ENCODE measurements at regions not wholly inside any gene's neighbourhood (a gene's known extent, or its start where the extent isn't known, plus 50 kb on each side); places are given as distances from the start of the nearest gene placed in this dataset.
"Not testable (repeated sequence)": the region's sequence is repeated elsewhere in the genome, so short reads cannot be mapped to it uniquely, and the experiment has no call there.

DNA sequence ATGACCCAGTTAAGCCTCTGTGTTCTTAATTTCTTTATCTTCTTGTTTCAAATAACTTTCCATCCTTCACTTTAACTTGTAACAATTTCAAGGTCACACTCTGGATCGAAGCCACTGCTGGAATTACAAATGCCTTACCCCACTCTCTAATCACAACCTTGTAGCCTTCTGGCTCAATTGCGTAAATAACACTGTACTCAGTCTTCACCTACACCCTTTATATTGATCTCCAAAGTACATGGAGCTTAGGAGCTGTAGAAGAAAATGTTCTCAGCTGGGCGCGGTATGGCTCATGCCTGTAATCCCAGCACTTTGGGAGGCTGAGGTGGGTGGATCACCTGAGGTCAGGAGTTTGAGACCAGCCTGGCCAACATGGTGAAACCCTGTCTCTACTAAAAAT lies 164.3 kb upstream of the NPSR1 start:
- no peak for DNase-seq

DNA sequence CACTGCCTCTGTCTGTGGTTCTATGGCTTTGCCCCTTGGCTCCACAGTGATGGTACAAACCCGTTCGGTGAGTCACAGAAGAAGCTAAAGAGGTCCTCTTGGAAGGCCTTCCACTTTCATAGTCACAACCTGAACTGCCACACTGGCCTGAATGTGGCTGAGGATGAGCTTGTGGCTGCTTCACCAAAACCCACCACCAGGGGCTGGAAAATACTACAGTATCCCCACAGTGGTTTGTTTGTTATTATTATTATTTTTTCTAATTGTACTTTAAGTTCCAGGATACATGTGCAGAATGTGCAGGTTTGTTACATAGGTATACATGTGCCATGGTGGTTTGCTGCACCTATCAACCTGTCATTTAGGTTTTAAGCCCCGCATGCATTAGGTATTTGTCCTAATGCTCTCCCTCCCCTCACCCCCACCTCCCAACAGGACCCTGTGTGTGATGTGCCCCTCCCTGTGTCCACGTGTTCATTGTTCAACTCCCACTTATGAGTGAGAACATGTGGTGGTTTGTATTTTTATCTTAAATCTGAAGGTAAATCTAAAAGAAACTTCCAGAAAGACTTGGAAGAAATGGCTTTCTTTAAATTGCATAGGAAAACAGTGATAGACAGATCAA lies 160.8 kb upstream of the NPSR1 start:
- DNase-seq: no peak

GRCh38 chr7:34501156-34501555 lies 156.9 kb upstream of the NPSR1 start:
- no peak for DNase-seq

- no peak for DNase-seq
These were observed 150.8 kb upstream of the NPSR1 start for GRCh38 chr7:34507191-34507590.

GRCh38 chr7:34523226-34523918 lies 134.6 kb upstream of the NPSR1 start:
- DNase-seq: no peak

DNA sequence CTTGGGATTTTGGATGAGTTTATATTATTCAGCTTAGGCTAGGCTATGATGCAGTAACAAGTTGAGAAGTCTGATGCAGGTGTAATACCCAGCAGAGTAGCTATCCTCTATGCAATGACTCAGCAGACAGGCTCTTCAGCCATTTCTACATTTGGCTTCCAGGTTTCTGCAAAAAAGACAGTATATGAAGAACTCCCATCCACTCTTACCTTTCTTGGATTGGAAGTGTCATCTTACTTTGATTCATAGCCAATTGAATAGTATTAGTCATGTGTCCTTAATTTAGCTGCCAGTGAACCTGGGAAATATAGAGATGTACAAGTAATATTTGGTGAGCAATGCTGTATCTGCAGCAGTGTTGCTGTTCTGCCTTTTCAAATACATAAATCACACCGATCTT lies 127.8 kb upstream of the NPSR1 start:
- no peak for DNase-seq

GRCh38 chr7:34539003-34539402 lies 119.0 kb upstream of the NPSR1 start:
- no peak for DNase-seq

DNA sequence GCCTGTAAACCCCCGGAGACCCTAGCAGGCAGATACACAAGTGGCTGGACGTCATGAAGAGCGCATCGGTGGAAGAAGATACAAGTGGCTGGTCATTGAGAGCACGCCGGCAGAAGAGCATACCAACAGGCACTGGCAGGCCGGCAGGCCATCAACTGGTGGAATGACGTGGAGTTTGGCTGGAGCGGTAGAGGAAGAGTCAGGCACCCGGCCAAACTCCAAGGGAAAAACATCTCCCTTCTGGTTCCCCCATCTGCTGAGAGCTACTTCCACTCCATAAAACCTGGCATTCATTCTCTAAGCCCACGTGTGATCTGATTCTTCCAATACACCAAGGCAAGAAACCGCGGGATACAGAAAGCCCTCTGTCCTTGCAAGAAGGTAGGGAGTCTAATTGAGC lies 113.4 kb upstream of the NPSR1 start:
- DNase-seq: no peak

- no peak for DNase-seq
These were observed 107.0 kb upstream of the NPSR1 start for GRCh38 chr7:34550996-34551395.

GRCh38 chr7:34552502-34552901 lies 105.5 kb upstream of the NPSR1 start:
- no peak for DNase-seq

GRCh38 chr7:34558022-34558421 lies 100.0 kb upstream of the NPSR1 start:
- no peak for DNase-seq

DNA sequence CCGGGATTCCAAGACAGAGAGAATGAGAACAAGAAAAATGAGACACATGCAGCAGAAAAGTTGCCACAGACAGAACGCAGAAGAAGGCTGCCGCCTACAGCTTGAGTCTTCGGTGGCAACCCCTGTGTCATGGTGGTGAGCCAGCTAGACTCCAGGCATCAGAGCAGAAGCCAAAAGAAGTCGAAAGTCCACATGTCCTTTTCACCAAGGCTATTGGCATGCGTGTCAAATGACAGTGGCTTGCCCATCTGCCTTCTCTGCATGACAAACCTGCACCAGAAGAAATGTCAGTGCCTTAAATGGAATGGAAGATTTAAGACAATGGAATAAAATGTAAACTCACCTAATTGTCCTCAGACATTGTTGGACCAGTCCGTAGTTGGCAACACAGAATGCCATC lies 93.9 kb upstream of the NPSR1 start:
- DNase-seq: no peak

GRCh38 chr7:34567906-34568305 lies 90.1 kb upstream of the NPSR1 start:
- no peak for DNase-seq

- DNase-seq: no peak
These were observed 87.9 kb upstream of the NPSR1 start for GRCh38 chr7:34569975-34570699.

DNA sequence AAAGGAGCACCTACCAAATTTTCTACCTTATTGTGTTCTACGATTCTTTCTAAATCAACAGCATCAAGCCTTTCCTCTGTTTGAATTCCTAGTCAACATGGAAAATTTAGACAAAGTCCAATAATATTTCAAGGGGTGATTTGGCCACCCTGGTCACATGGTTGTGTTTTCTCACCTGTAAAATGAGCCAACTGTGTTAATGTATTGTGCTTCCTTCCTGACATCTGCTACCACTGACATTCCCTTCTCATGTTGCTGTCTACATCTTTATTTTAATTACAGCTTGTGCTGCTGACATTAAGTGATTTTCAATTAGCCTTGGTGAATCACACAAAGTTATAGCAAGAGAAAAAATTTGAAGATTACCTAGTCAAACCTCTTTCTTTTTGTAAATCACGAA lies 83.0 kb upstream of the NPSR1 start:
- no peak for DNase-seq

DNA sequence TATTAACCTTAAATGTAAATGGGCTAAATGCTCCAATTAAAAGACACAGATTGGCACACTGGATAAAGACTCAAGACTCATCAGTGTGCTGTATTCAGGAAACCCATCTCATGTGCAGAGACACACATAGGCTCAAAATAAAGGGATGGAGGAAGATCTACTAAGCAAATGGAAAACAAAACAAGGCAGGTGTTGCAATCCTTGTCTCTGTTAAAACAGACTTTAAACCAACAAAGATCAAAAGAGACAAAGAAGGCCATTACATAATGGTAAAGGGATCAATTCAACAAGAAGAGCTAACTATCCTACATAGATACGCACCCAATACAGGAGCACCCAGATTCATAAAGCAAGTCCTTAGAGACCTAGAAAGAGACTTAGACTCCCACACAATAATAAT lies 80.1 kb upstream of the NPSR1 start:
- not testable (repeated sequence) for DNase-seq

- not testable (repeated sequence) for DNase-seq
These were observed 76.3 kb upstream of the NPSR1 start for GRCh38 chr7:34581698-34582097.

DNA sequence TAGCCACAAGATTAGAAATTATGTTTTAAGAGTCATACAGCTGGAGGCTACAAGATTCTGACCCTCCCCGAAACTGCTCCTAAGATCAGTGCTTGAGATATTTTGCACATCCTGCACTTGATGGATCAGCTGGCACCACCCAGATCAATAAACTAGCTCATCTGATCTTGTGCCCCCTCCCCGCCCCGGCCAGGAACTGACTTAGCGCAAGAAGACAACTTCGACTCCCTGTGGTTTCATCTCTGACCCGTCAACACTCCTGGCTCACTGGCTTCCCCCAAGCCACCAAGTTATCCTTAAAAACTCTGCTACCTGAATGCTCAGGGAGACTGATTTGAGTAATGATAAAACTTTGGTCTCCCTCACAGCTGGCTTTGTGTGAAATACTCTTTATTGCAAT lies 73.5 kb upstream of the NPSR1 start:
- DNase-seq: no peak

GRCh38 chr7:34596887-34597286 lies 61.1 kb upstream of the NPSR1 start:
- DNase-seq: no peak

- DNase-seq: no peak
These were observed 54.1 kb upstream of the NPSR1 start for GRCh38 chr7:34603711-34604444.

Measured in CD4-positive, alpha-beta T cell treated with Interleukin-10 for 1 hour (primary cell).